Neuronal stem cell (in vitro differentiated cells): ENCODE measurements at regions not wholly inside any gene's neighbourhood (a gene's known extent, or its start where the extent isn't known, plus 50 kb on each side); places are given as distances from the start of the nearest gene placed in this dataset.

ENCODE experiments used
- DNase-seq: peaks from one replicate; pipeline ENCODE4 v3.0.0-alpha.2; 2013; ENCODE audit warnings: low spot score
- H2AFZ ChIP-seq: one replicate; pipeline ENCODE4 v1.6.1; 2013; ENCODE audit warnings: mild to moderate bottlenecking, low read length, inconsistent platforms
- H2AK5ac ChIP-seq: 2 replicates; pipeline ENCODE4 v1.6.1; 2013; ENCODE audit warnings: low read depth, mild to moderate bottlenecking, inconsistent platforms, low read length, moderate library complexity, mixed read lengths
- H2BK120ac ChIP-seq: 2 replicates; pipeline ENCODE4 v1.6.1; 2013; ENCODE audit warnings: low read depth, mild to moderate bottlenecking, inconsistent platforms, low read length, moderate library complexity, mixed read lengths
- H2BK12ac ChIP-seq: one replicate; pipeline ENCODE4 v1.6.1; 2013; ENCODE audit warnings: low read length, inconsistent platforms
- H2BK15ac ChIP-seq: 2 replicates; pipeline ENCODE4 v1.6.1; 2013; ENCODE audit warnings: mild to moderate bottlenecking, low read length, inconsistent platforms, mixed read lengths
- H2BK5ac ChIP-seq: one replicate; pipeline ENCODE4 v1.6.1; 2013; ENCODE audit warnings: inconsistent platforms, mild to moderate bottlenecking, low read length, moderate library complexity
- H3K14ac ChIP-seq: one replicate; pipeline ENCODE4 v1.6.1; 2013; ENCODE audit warnings: low read length, inconsistent platforms
- H3K18ac ChIP-seq: 2 replicates; pipeline ENCODE4 v1.6.1; 2013; ENCODE audit warnings: low read length, inconsistent platforms
- H3K23ac ChIP-seq: 2 replicates; pipeline ENCODE4 v1.6.1; 2013; ENCODE audit warnings: low read depth, mild to moderate bottlenecking, mixed read lengths, low read length, inconsistent platforms; ENCODE audit not compliant: poor library complexity
- H3K27ac ChIP-seq: replicated peaks from 3 replicates; pipeline ENCODE4 v1.5.1; 2013; ENCODE audit warnings: low read length, inconsistent platforms
- H3K27me3 ChIP-seq, 3 experiments: 2 replicates each; pipeline ENCODE4 v1.6.1; 2013; ENCODE audit warnings: low read length in 3 of 3, mild to moderate bottlenecking in 2 of 3, inconsistent platforms in 1 of 3, low read depth in 1 of 3, mixed read lengths in 1 of 3, moderate library complexity in 1 of 3; ENCODE audit not compliant: control insufficient read depth in 3 of 3, insufficient read depth in 3 of 3
- H3K36me3 ChIP-seq, 2 donors: replicated peaks in 1 of 2; 2 replicates each; pipeline ENCODE4 v1.6.1; 2013; ENCODE audit warnings: low read length in 2 of 2; ENCODE audit not compliant: control insufficient read depth in 2 of 2, insufficient read depth in 2 of 2
- H3K4ac ChIP-seq: 2 replicates; pipeline ENCODE4 v1.6.1; 2013; ENCODE audit warnings: inconsistent platforms, mild to moderate bottlenecking, low read length, moderate library complexity
- H3K4me1 ChIP-seq, 2 donors: 1 replicate in 1 of 2; 2 replicates in 1 of 2; pipeline ENCODE4 v1.6.1; 2013; ENCODE audit warnings: low read length in 2 of 2, low read depth in 1 of 2; ENCODE audit not compliant: control insufficient read depth in 2 of 2, insufficient read depth in 1 of 2
- H3K4me2 ChIP-seq: one replicate; pipeline ENCODE4 v1.6.1; 2013; ENCODE audit warnings: mild to moderate bottlenecking, low read length, inconsistent platforms; ENCODE audit not compliant: insufficient read depth, poor library complexity, severe bottlenecking
- H3K4me3 ChIP-seq, 2 donors: 2 replicates each; pipeline ENCODE4 v1.5.1; 2013; ENCODE audit warnings: low read length in 2 of 2, mild to moderate bottlenecking in 2 of 2, inconsistent platforms in 1 of 2, moderate library complexity in 1 of 2
- H3K79me1 ChIP-seq: one replicate; pipeline ENCODE4 v1.6.1; 2013; ENCODE audit warnings: low read depth, mild to moderate bottlenecking, inconsistent platforms, low read length, moderate library complexity
- H3K9ac ChIP-seq: one replicate; pipeline ENCODE4 v1.6.1; 2013; ENCODE audit warnings: mild to moderate bottlenecking, low read depth, low read length, inconsistent platforms; ENCODE audit not compliant: poor library complexity
- H3K9me3 ChIP-seq, 2 donors: replicated peaks in 1 of 2; 2 replicates each; pipeline versions ENCODE3 to v1.6.1; 2013; ENCODE audit warnings: low read length in 2 of 2, mild to moderate bottlenecking in 2 of 2, inconsistent platforms in 1 of 2, low read depth in 1 of 2, mixed read lengths in 1 of 2, moderate library complexity in 1 of 2; ENCODE audit not compliant: control insufficient read depth in 2 of 2, insufficient read depth in 1 of 2
- H4K8ac ChIP-seq: one replicate; pipeline ENCODE4 v1.6.1; 2013; ENCODE audit warnings: low read depth, mild to moderate bottlenecking, inconsistent platforms, low read length, moderate library complexity
- H4K91ac ChIP-seq: one replicate; pipeline ENCODE4 v1.6.1; 2013; ENCODE audit warnings: low read length, low read depth, mild to moderate bottlenecking, inconsistent platforms; ENCODE audit not compliant: poor library complexity
- WGBS, 2 donors: extraction: QIAGEN DNeasy Blood & Tissue Kit; methylation state at CpG; one replicate each; pipeline ENCODE4 v1.1.7; 2013; ENCODE audit warnings: missing lambda C conversion rate in 2 of 2, mixed read lengths in 1 of 2; ENCODE audit not compliant: insufficient read length in 2 of 2, insufficient replicate concordance in 1 of 2; ENCODE audit errors: extremely low coverage in 2 of 2; 5-methylcytosine and 5-hydroxymethylcytosine counted together

GRCh38 chr9:96183751-96184150 is 118.2 kb downstream of the HSD17B3 start:
- no peaks in the 10 kb centered on the region for H3K79me1 ChIP-seq
- peak overlapping the region in 1 of 2 donors; percentile 42 for H3K4me3 ChIP-seq
- H3K14ac ChIP-seq: no peak overlapping the region
- no peak overlapping the region for H2BK120ac ChIP-seq
- no peak overlapping the region for H2BK15ac ChIP-seq
- WGBS, 2 donors: no CpG with 5 or more reads among the region's 6 CpGs
- H3K9me3 ChIP-seq: peaks cover 5 to 21% of the 10 kb centered on the region in 2 donors
- no peaks in the 10 kb centered on the region for H3K36me3 ChIP-seq
- H2BK5ac ChIP-seq: no peak overlapping the region
- H3K9ac ChIP-seq: no peak overlapping the region
- no peak overlapping the region for H3K27ac ChIP-seq
- H3K4ac ChIP-seq: no peak overlapping the region
- no peak overlapping the region for H4K91ac ChIP-seq
- DNase-seq: no peak
- peaks cover 0 to 31% (median 4%) of the 10 kb centered on the region in 3 experiments for H3K27me3 ChIP-seq
- H3K23ac ChIP-seq: no peak overlapping the region
- H2BK12ac ChIP-seq: no peak overlapping the region
- no peak overlapping the region for H2AK5ac ChIP-seq
- no peak overlapping the region for H4K8ac ChIP-seq
- H3K18ac ChIP-seq: no peak overlapping the region
- H3K4me1 ChIP-seq: peaks cover 6 to 12% of the 10 kb centered on the region in 2 donors
- H3K4me2 ChIP-seq: no peak overlapping the region
- no peak overlapping the region for H2AFZ ChIP-seq

DNA sequence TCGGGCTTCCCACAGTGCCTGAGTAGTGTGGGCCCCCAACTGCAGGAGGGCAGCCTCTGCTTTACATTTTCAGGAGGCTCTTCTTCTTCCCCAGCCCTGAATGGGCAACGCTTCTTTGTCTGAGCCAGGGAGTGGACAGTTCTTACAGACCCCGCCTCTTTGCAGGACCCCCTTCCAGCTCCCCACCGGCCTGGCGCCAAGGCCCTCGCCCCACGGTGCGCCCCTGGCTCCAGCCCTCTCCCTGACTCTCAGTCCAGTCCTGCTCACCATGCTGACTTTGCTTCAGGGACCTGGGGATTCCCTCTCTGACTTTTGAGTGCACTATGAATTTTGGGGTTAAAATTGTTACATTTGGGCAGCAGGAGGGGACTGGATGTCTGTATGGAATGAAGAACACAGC is 123.8 kb downstream of the HSD17B3 start:
- H3K4me2 ChIP-seq: no peak overlapping the region
- no peak overlapping the region for H4K91ac ChIP-seq
- H3K27ac ChIP-seq: no peak overlapping the region
- no peak overlapping the region for H4K8ac ChIP-seq
- no peak overlapping the region for H2BK120ac ChIP-seq
- H2BK15ac ChIP-seq: no peak overlapping the region
- H3K4me3 ChIP-seq: no peak overlapping the region
- no peaks in the 10 kb centered on the region for H3K79me1 ChIP-seq
- no peak overlapping the region for H3K9ac ChIP-seq
- no peak overlapping the region for H2BK5ac ChIP-seq
- no peak for DNase-seq
- peak overlapping the region; percentile 58 for H2AFZ ChIP-seq
- H3K27me3 ChIP-seq: peaks cover 0 to 6% (median 0%) of the 10 kb centered on the region in 3 experiments
- no peaks in the 10 kb centered on the region for H3K36me3 ChIP-seq
- H2BK12ac ChIP-seq: no peak overlapping the region
- no peak overlapping the region for H3K23ac ChIP-seq
- no peak overlapping the region for H3K4ac ChIP-seq
- peak overlapping the region; percentile 1 for H2AK5ac ChIP-seq
- WGBS, 2 donors: no CpG with 5 or more reads among the region's 8 CpGs
- no peaks in the 10 kb centered on the region for H3K9me3 ChIP-seq
- H3K4me1 ChIP-seq: peaks cover 0 to 6% of the 10 kb centered on the region in 2 donors
- H3K14ac ChIP-seq: no peak overlapping the region
- H3K18ac ChIP-seq: peak overlapping the region; percentile 74

DNA sequence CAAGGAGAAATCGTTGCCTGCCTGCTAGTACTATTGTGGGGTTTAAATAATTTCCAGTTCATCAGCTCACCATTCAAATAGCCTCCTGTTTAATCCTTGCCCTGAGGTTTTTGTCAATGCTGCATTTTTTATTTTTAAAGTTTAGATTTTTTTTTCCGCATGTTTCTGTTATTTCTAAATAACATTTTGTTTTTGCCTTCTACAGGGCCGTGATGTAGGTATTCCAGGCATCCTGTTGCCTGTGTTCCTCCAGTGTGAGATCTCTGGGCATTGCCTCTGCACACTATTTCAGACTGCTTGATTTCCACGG is 124.3 kb downstream of the HSD17B3 start:
- H2AK5ac ChIP-seq: no peak overlapping the region
- H3K27me3 ChIP-seq: peaks cover 0 to 2% (median 0%) of the 10 kb centered on the region in 3 experiments
- no peak overlapping the region for H4K8ac ChIP-seq
- no peak overlapping the region for H2AFZ ChIP-seq
- H2BK12ac ChIP-seq: no peak overlapping the region
- H3K14ac ChIP-seq: no peak overlapping the region
- peaks cover 0 to 6% of the 10 kb centered on the region in 2 donors for H3K4me1 ChIP-seq
- no peak overlapping the region for H3K18ac ChIP-seq
- H2BK120ac ChIP-seq: no peak overlapping the region
- WGBS, 2 donors: no CpG with 5 or more reads among the region's 4 CpGs
- H3K4me2 ChIP-seq: no peak overlapping the region
- H2BK5ac ChIP-seq: no peak overlapping the region
- no peak overlapping the region for H3K27ac ChIP-seq
- no peak overlapping the region for H3K23ac ChIP-seq
- H3K4me3 ChIP-seq: no peak overlapping the region
- no peaks in the 10 kb centered on the region for H3K36me3 ChIP-seq
- no peak overlapping the region for H3K9ac ChIP-seq
- no peak overlapping the region for H3K4ac ChIP-seq
- H3K79me1 ChIP-seq: no peaks in the 10 kb centered on the region
- H3K9me3 ChIP-seq: no peaks in the 10 kb centered on the region
- no peak overlapping the region for H4K91ac ChIP-seq
- no peak for DNase-seq
- no peak overlapping the region for H2BK15ac ChIP-seq

GRCh38 chr9:96177005-96177718 is 124.8 kb downstream of the HSD17B3 start:
- Histone ChIP-seq H4K8ac (no peak overlapping the region), H3K79me1 (no peaks in the 10 kb centered on the region), H2AK5ac (no peak overlapping the region), H3K14ac (no peak overlapping the region), H3K18ac (no peak overlapping the region), H3K4me3 (no peak overlapping the region), H4K91ac (no peak overlapping the region), H3K27me3 (no peaks in the 10 kb centered on the region), H3K4ac (no peak overlapping the region), H3K4me1 (peaks cover 0 to 6% of the 10 kb centered on the region in 2 donors), H2AFZ (no peak overlapping the region), H2BK12ac (no peak overlapping the region), H2BK120ac (no peak overlapping the region), H3K9me3 (no peaks in the 10 kb centered on the region), H3K36me3 (no peaks in the 10 kb centered on the region), H3K27ac (no peak overlapping the region), H2BK5ac (no peak overlapping the region), H3K9ac (no peak overlapping the region), H2BK15ac (no peak overlapping the region), H3K23ac (no peak overlapping the region), H3K4me2 (no peak overlapping the region)
- no peak for DNase-seq
- no CpG with 5 or more reads among the region's 10 CpGs for WGBS, 2 donors
